ENCODE measurements at regions not wholly inside any gene's neighbourhood (a gene's known extent, or its start where the extent isn't known, plus 50 kb on each side); places are given as distances from the start of the nearest gene placed in this dataset.

DNA sequence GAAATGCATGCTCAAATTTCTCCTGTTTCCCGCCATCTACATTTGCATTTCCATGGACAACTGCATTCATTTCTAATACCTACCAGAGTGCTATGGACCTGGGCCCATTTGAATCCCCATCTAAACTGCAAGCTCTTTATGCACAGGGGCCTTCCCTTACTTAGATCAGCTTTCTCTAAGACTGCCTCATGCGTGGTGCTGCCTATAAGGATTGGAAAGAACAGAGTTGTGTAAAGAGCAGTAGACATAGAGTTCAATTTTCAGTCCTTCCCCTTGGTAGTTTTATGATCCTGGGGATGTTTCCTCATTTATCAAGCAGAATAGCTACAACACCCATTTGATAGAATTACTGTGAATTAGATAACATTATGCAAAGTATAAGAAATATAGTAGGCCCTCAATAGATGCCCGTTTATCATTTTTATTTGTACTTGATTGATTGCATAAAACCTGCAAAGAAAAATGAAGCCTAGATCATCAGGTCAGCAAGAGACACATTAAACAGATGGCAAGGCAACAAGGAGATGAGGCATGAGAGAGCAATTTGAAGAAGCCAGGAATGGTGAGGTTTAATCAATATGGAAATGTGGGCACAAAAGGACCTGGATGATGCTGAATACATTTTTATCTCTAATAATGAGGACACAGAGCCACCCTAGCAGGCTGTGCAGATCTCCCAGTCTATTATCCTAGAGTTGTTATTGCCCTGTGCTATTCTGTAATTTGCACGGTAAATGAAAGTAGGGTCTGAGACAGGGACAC is 359.7 kb downstream of the FAM181B start:
- TF ChIP-seq, protein P1, sequence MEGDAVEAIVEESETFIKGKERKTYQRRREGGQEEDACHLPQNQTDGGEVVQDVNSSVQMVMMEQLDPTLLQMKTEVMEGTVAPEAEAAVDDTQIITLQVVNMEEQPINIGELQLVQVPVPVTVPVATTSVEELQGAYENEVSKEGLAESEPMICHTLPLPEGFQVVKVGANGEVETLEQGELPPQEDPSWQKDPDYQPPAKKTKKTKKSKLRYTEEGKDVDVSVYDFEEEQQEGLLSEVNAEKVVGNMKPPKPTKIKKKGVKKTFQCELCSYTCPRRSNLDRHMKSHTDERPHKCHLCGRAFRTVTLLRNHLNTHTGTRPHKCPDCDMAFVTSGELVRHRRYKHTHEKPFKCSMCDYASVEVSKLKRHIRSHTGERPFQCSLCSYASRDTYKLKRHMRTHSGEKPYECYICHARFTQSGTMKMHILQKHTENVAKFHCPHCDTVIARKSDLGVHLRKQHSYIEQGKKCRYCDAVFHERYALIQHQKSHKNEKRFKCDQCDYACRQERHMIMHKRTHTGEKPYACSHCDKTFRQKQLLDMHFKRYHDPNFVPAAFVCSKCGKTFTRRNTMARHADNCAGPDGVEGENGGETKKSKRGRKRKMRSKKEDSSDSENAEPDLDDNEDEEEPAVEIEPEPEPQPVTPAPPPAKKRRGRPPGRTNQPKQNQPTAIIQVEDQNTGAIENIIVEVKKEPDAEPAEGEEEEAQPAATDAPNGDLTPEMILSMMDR (IDR thresholded peaks at IDR 0.05), result no peak
- TF ChIP-seq EZH2 (IDR thresholded peaks at IDR 0.05), result no peak
- TF ChIP-seq EZH2phosphoT487 (IDR thresholded peaks at IDR 0.05), result no peak

Measured in neural progenitor cell (in vitro differentiated cells).